NCI-H1930 (cell line): ENCODE measurements at regions not wholly inside any gene's neighbourhood (a gene's known extent, or its start where the extent isn't known, plus 50 kb on each side); places are given as distances from the start of the nearest gene placed in this dataset.
"Not testable (repeated sequence)": the region's sequence is repeated elsewhere in the genome, so short reads cannot be mapped to it uniquely, and the experiment has no call there.

Experiments used
- DNase-seq, 2 experiments: peaks; one replicate each; lab custom pipeline; 2025; lab: John Stamatoyannopoulos, UW

GRCh38 chr4:63233671-63234070, 1175.6 kb downstream of the TECRL start:
- DNase-seq: no peak

- DNase-seq: no peak
These were observed 1177.2 kb downstream of the TECRL start for GRCh38 chr4:63232058-63232457.

GRCh38 chr4:63226229-63226628, 1183.0 kb downstream of the TECRL start:
- no peak for DNase-seq

GRCh38 chr4:63222466-63222865, 1186.8 kb downstream of the TECRL start:
- DNase-seq: no peak

- no peak for DNase-seq
These were observed 1187.8 kb downstream of the TECRL start for GRCh38 chr4:63221477-63221876.

GRCh38 chr4:63218856-63219255, 1190.4 kb downstream of the TECRL start:
- DNase-seq: no peak

- DNase-seq: no peak
These were observed 1195.2 kb downstream of the TECRL start for GRCh38 chr4:63214076-63214475.

GRCh38 chr4:63211776-63212479, 1197.3 kb downstream of the TECRL start:
- no peak for DNase-seq

- no peak for DNase-seq
These were observed 1197.9 kb downstream of the TECRL start for GRCh38 chr4:63211375-63211774.

- not testable (repeated sequence) for DNase-seq
These were observed 1216.2 kb downstream of the TECRL start for GRCh38 chr4:63193029-63193428.

- no peak for DNase-seq
These were observed 1237.9 kb downstream of the TECRL start for GRCh38 chr4:63171341-63171740.

GRCh38 chr4:63170923-63171322, 1238.3 kb downstream of the TECRL start:
- no peak for DNase-seq

- DNase-seq: no peak
These were observed 1239.4 kb downstream of the TECRL start for GRCh38 chr4:63169836-63170235.

GRCh38 chr4:63155561-63155960, 1253.7 kb downstream of the TECRL start:
- DNase-seq: no peak

GRCh38 chr4:63123441-63123840, 1285.8 kb downstream of the TECRL start:
- DNase-seq: no peak

- DNase-seq: no peak
These were observed 1286.3 kb downstream of the TECRL start for GRCh38 chr4:63122955-63123354.

GRCh38 chr4:63106600-63106999, 1302.7 kb downstream of the TECRL start:
- DNase-seq: no peak

- DNase-seq: no peak
These were observed 1303.4 kb downstream of the TECRL start for GRCh38 chr4:63105839-63106238.

- DNase-seq: no peak
These were observed 1318.6 kb downstream of the TECRL start for GRCh38 chr4:63090641-63091040.

- DNase-seq: no peak
These were observed 1324.2 kb downstream of the TECRL start for GRCh38 chr4:63085091-63085490.

GRCh38 chr4:63080934-63081333, 1328.3 kb downstream of the TECRL start:
- DNase-seq: no peak

GRCh38 chr4:63063760-63064159, 1345.5 kb downstream of the TECRL start:
- DNase-seq: no peak

- not testable (repeated sequence) for DNase-seq
These were observed 1346.4 kb downstream of the TECRL start for GRCh38 chr4:63062891-63063290.

- no peak for DNase-seq
These were observed 1359.5 kb downstream of the TECRL start for GRCh38 chr4:63049726-63050125.
